BLaER1 treated with 17β-estradiol and CSF1 and Interleukin-3, amounts not matched to agents 10 nM and 100 nM (cell line): ENCODE measurements at regions not wholly inside any gene's neighbourhood (a gene's known extent, or its start where the extent isn't known, plus 50 kb on each side); places are given as distances from the start of the nearest gene placed in this dataset.
"Not testable (repeated sequence)": the region's sequence is repeated elsewhere in the genome, so short reads cannot be mapped to it uniquely, and the experiment has no call there.

Source experiments
- H3K27ac ChIP-seq, 11 experiments: shearing (Covaris generic); formaldehyde crosslinking; 2 replicates each; pipeline ENCODE4 v1.8.1; 2022
- H3K27me3 ChIP-seq, 11 experiments: shearing (Covaris generic); formaldehyde crosslinking; 2 replicates each; pipeline ENCODE4 v1.8.1; 2022
- H3K36me3 ChIP-seq, 11 experiments: shearing (Covaris generic); formaldehyde crosslinking; 2 replicates each; pipeline ENCODE4 v1.8.1; 2022
- H3K4me1 ChIP-seq, 10 experiments: shearing (Covaris generic); formaldehyde crosslinking; 2 replicates each; pipeline ENCODE4 v1.8.1; 2022
- H3K4me2 ChIP-seq, 11 experiments: shearing (Covaris generic); formaldehyde crosslinking; 2 replicates each; pipeline ENCODE4 v1.8.1; 2022
- H3K4me3 ChIP-seq, 10 experiments: shearing (Covaris generic); formaldehyde crosslinking; 2 replicates each; pipeline ENCODE4 v1.8.1; 2022
- H3K9ac ChIP-seq, 11 experiments: shearing (Covaris generic); formaldehyde crosslinking; 2 replicates each; pipeline ENCODE4 v1.8.1; 2022
- H3K9me3 ChIP-seq, 11 experiments: shearing (Covaris generic); formaldehyde crosslinking; replicated peaks in 1 of 11; 2 replicates each; pipeline ENCODE4 v1.8.1; 2022
- H4K20me1 ChIP-seq, 11 experiments: shearing (Covaris generic); formaldehyde crosslinking; 2 replicates each; pipeline ENCODE4 v1.8.1; 2022

DNA sequence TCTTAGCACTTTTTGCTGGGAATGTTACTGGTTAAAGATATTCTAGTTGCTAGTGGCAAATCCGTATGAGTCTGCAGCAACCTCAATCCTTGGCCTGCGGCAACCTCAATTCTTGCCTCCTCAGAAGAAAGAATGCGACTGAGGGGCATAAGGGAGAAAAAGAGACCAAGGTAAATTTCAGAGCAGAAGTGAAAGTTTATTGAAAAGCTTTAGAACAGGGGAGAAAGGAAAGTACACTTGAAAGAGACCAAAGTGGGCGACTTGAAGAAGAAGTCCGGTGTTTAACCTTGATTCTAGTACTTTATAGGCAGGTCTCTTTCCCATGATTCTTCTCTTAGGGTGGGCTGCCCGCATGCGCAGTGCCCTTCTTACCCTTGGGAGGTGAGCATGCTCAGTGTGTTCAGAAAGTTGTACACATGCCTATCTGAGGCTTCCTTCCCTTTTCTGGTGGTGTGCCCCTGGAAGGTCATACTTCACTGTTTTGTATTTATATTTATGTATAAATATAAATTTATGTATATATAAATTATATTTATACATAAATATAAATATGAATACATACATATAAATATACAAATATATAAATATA lies 1198.8 kb downstream of the RPIA start:
- not testable (repeated sequence) for H3K4me2 ChIP-seq, H3K9me3 ChIP-seq, H4K20me1 ChIP-seq, H3K36me3 ChIP-seq, H3K9ac ChIP-seq, H3K4me3 ChIP-seq, H3K27ac ChIP-seq, H3K27me3 ChIP-seq, H3K4me1 ChIP-seq

GRCh38 chr2:89894988-89895387 lies 1203.5 kb downstream of the RPIA start:
- H3K4me3 ChIP-seq, H3K4me2 ChIP-seq, H3K9ac ChIP-seq, H3K36me3 ChIP-seq, H3K9me3 ChIP-seq, H3K27me3 ChIP-seq, H3K4me1 ChIP-seq, H4K20me1 ChIP-seq, H3K27ac ChIP-seq: not testable (repeated sequence)

- not testable (repeated sequence) for H3K4me2 ChIP-seq, H3K36me3 ChIP-seq, H3K9me3 ChIP-seq, H4K20me1 ChIP-seq, H3K27me3 ChIP-seq, H3K4me1 ChIP-seq, H3K27ac ChIP-seq, H3K4me3 ChIP-seq, H3K9ac ChIP-seq
Measured at GRCh38 chr2:89895629-89896028, 1204.2 kb downstream of the RPIA start.

DNA sequence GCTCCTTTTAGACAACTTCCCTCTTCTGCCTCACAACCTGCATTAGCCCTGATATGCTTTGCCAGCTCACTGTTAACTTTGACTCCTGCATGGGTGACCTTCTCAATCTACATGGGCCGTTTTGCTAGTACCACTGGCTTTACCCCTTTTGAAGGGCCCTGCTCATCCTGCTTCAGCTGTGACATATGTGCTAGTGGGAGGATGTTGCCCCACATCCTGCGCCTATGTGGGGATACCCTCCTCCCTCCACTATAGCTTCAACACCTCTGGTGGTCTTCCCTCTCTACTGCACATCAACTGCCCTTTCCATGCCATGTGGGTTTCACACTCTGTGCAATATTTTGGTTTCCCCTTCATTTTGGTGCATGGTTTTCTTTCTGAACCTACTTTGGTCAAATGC lies 1235.5 kb downstream of the RPIA start:
- not testable (repeated sequence) for H3K9ac ChIP-seq, H3K4me3 ChIP-seq, H3K4me1 ChIP-seq, H3K27me3 ChIP-seq, H3K36me3 ChIP-seq, H3K4me2 ChIP-seq, H3K27ac ChIP-seq, H3K9me3 ChIP-seq, H4K20me1 ChIP-seq

- not testable (repeated sequence) for H3K9ac ChIP-seq, H3K27me3 ChIP-seq, H3K36me3 ChIP-seq, H3K9me3 ChIP-seq, H3K27ac ChIP-seq, H3K4me3 ChIP-seq, H4K20me1 ChIP-seq
- peak overlapping the region in 6 of 11 experiments; percentile 18 to 59 (median 38); a peak in 11 of 22 replicates for H3K4me2 ChIP-seq
- peaks cover 4 to 30% (median 13%) of the 10 kb centered on the region in 10 experiments; a peak in 17 of 20 replicates for H3K4me1 ChIP-seq
Measured at GRCh38 chr2:89935436-89935835, 1244.0 kb downstream of the RPIA start.

- H3K4me3 ChIP-seq, H3K27me3 ChIP-seq, H3K36me3 ChIP-seq, H3K9me3 ChIP-seq, H4K20me1 ChIP-seq, H3K9ac ChIP-seq, H3K27ac ChIP-seq: not testable (repeated sequence)
- Histone ChIP-seq H3K4me1 (peaks cover 4 to 30% (median 13%) of the 10 kb centered on the region in 10 experiments; a peak in 17 of 20 replicates), H3K4me2 (peak overlapping the region in 6 of 11 experiments; percentile 18 to 59 (median 38); a peak in 11 of 22 replicates)
Measured at GRCh38 chr2:89936011-89936410, 1244.5 kb downstream of the RPIA start.

- not testable (repeated sequence) for H3K4me3 ChIP-seq, H3K36me3 ChIP-seq, H4K20me1 ChIP-seq, H3K9me3 ChIP-seq, H3K9ac ChIP-seq, H3K27ac ChIP-seq, H3K27me3 ChIP-seq
- H3K4me1 ChIP-seq, result peaks cover 4 to 30% (median 13%) of the 10 kb centered on the region in 10 experiments; a peak in 17 of 20 replicates
- H3K4me2 ChIP-seq, result peak overlapping the region in 10 of 11 experiments; percentile 23 to 67 (median 43); a peak in 16 of 22 replicates
Measured at GRCh38 chr2:89936559-89936958, 1245.1 kb downstream of the RPIA start.

GRCh38 chr2:89938756-89939155 lies 1247.3 kb downstream of the RPIA start:
- not testable (repeated sequence) for H3K9me3 ChIP-seq, H3K27me3 ChIP-seq, H3K36me3 ChIP-seq, H3K4me2 ChIP-seq, H3K27ac ChIP-seq, H4K20me1 ChIP-seq, H3K9ac ChIP-seq, H3K4me3 ChIP-seq
- peaks cover 4 to 30% (median 13%) of the 10 kb centered on the region in 10 experiments; a peak in 17 of 20 replicates for H3K4me1 ChIP-seq

DNA sequence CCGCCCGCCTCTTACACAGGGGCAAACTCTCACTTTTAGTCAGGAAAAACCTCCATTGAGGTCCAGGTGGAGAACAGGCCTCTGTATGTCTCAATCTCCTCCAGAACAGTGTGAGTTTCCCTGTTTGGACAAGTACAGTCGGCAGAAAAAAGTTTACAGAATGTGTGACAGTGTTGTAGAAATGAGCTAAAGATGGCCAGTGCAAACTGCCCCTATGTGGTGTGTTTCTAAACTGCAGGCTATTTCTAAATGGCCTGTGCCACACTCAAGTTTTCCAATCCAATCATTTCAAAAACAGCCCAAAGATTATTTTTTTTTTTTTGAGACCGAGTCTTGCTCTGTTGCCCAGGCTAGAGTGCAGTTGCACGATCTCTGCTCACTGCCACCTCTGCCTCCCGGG lies 1252.8 kb downstream of the RPIA start:
- not testable (repeated sequence) for H4K20me1 ChIP-seq, H3K27ac ChIP-seq, H3K36me3 ChIP-seq, H3K4me3 ChIP-seq, H3K9me3 ChIP-seq, H3K4me1 ChIP-seq, H3K9ac ChIP-seq, H3K4me2 ChIP-seq, H3K27me3 ChIP-seq

- H3K36me3 ChIP-seq, H3K9me3 ChIP-seq, H3K27me3 ChIP-seq, H3K4me2 ChIP-seq, H3K4me3 ChIP-seq, H3K27ac ChIP-seq, H3K9ac ChIP-seq, H4K20me1 ChIP-seq, H3K4me1 ChIP-seq: not testable (repeated sequence)
Measured at GRCh38 chr2:89945004-89945616, 1253.6 kb downstream of the RPIA start.

- H3K27me3 ChIP-seq, H3K9me3 ChIP-seq, H3K36me3 ChIP-seq, H4K20me1 ChIP-seq, H3K4me3 ChIP-seq, H3K4me1 ChIP-seq, H3K9ac ChIP-seq, H3K27ac ChIP-seq: not testable (repeated sequence)
- peak overlapping the region in 5 of 11 experiments; percentile 39 to 59 (median 47); a peak in 10 of 22 replicates for H3K4me2 ChIP-seq
Measured at GRCh38 chr2:89947208-89947815, 1255.8 kb downstream of the RPIA start.

DNA sequence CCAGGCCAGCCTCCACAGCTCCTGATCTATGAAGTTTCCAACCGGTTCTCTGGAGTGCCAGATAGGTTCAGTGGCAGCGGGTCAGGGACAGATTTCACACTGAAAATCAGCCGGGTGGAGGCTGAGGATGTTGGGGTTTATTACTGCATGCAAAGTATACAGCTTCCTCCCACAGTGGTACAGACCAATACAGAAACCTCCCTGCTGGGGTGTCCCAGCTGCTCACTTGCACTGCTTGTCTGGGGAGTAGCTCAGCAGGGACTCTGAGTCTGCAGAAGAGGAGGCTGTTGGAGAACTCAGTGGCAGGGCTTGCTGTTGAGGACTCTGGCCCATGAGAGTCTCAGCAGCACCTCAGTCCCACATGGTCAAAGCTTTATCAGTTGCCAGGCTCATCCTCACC lies 1256.6 kb downstream of the RPIA start:
- not testable (repeated sequence) for H4K20me1 ChIP-seq, H3K27me3 ChIP-seq, H3K9me3 ChIP-seq, H3K9ac ChIP-seq, H3K4me1 ChIP-seq, H3K36me3 ChIP-seq, H3K4me3 ChIP-seq, H3K27ac ChIP-seq
- peak overlapping the region in 5 of 11 experiments; percentile 39 to 59 (median 47); a peak in 8 of 22 replicates for H3K4me2 ChIP-seq

- H3K36me3 ChIP-seq, H4K20me1 ChIP-seq, H3K27me3 ChIP-seq, H3K4me1 ChIP-seq, H3K4me3 ChIP-seq, H3K4me2 ChIP-seq, H3K9me3 ChIP-seq, H3K9ac ChIP-seq, H3K27ac ChIP-seq: not testable (repeated sequence)
Measured at GRCh38 chr2:89950807-89951206, 1259.3 kb downstream of the RPIA start.

DNA sequence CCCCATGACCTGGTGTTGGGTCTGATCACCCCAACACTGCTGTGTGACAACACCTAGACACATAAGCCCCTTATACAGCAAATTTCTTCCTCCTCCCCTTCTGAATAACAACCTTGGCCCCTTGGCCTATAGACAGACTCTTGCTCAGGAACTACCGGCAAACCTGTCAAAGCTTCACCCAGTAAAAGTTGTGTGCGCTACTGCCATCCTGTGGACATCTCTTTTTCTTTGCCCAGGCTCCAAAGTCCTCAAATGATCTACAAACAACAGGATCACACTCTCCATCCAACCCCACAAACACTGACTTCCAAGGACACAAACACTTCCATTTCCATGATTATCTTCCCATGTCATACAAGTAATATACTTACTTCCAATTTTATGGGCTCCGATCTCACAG lies 1265.8 kb downstream of the RPIA start:
- not testable (repeated sequence) for H3K36me3 ChIP-seq, H3K9ac ChIP-seq, H3K4me2 ChIP-seq, H3K27me3 ChIP-seq, H4K20me1 ChIP-seq, H3K4me3 ChIP-seq, H3K9me3 ChIP-seq, H3K27ac ChIP-seq
- peaks cover 0 to 10% (median 1%) of the 10 kb centered on the region in 10 experiments; a peak in 5 of 20 replicates for H3K4me1 ChIP-seq
